ENCODE measurements at regions not wholly inside any gene's neighbourhood (a gene's known extent, or its start where the extent isn't known, plus 50 kb on each side); places are given as distances from the start of the nearest gene placed in this dataset.
A peak's percentile ranks its signal among the peaks of the same experiment; 100 is the strongest.

DNA sequence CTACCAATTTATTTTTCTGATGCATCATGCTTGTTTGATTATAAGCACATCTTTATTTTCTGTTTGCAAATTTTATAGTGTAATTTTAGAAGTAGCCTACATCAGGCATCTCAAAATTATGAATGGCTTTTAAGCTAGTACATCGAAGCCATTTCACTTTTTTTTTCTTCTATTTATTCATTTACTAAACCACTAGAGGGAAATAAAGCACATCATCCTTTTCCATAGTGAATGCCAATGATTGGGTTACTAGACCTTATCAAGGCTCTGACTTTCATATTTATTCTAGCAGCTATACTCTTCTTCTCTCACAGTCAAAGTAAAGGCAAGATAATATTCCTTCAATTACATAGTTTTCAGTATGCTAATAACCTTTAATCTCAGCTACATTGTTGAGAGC lies 736.4 kb upstream of the LRFN5 start:
- H3K79me2 ChIP-seq (ENCODE audit: low read length): no peaks in the 10 kb centered on the region
- H3K27ac ChIP-seq (ENCODE audit: low read length): no peak overlapping the region
- ATAC-seq (peak; percentile 56), DNase-seq (peak; percentile 33)
- H3K4me3 ChIP-seq (ENCODE audit: low read length): no peak overlapping the region
- H4K20me1 ChIP-seq (ENCODE audit: low read length): no peaks in the 10 kb centered on the region
- H3K9me2 ChIP-seq (replicated peaks; ENCODE audit: low read length): no peaks in the 10 kb centered on the region
- TF ChIP-seq EZH2phosphoT487 (IDR thresholded peaks at IDR 0.05; ENCODE audit: borderline replicate concordance, low read length): no peak
- no peak for TF ChIP-seq EZH2 (IDR thresholded peaks at IDR 0.05; ENCODE audit: low read length, unreplicated experiment)
- TF ChIP-seq, protein P1, sequence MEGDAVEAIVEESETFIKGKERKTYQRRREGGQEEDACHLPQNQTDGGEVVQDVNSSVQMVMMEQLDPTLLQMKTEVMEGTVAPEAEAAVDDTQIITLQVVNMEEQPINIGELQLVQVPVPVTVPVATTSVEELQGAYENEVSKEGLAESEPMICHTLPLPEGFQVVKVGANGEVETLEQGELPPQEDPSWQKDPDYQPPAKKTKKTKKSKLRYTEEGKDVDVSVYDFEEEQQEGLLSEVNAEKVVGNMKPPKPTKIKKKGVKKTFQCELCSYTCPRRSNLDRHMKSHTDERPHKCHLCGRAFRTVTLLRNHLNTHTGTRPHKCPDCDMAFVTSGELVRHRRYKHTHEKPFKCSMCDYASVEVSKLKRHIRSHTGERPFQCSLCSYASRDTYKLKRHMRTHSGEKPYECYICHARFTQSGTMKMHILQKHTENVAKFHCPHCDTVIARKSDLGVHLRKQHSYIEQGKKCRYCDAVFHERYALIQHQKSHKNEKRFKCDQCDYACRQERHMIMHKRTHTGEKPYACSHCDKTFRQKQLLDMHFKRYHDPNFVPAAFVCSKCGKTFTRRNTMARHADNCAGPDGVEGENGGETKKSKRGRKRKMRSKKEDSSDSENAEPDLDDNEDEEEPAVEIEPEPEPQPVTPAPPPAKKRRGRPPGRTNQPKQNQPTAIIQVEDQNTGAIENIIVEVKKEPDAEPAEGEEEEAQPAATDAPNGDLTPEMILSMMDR (conservative IDR thresholded peaks at IDR 0.05; ENCODE audit: low read depth, low read length): peak; percentile 52; the same call in 1 of the 2 replicates
- no peaks in the 10 kb centered on the region for H3K27me3 ChIP-seq (ENCODE audit: low read length)
- BruUV-seq (replicated peaks): no TSS peak
- ChIA-PET CTCF (interaction anchor here (0.8 kb wide), 1 partner anchor 389 kb away, joined by 3 read pairs; no protein-coding TSS in a partner anchor), POLR2A (ENCODE audit: unreplicated experiment) (no interaction called here)
- intact Hi-C loops (cut with micrococcal nuclease): loop anchor here (2.0 kb wide), 1 partner anchor 717 kb away; no protein-coding TSS in a partner anchor
- no peaks in the 10 kb centered on the region for H3K36me3 ChIP-seq (ENCODE audit: low read depth, low read length)
- H2AFZ ChIP-seq (ENCODE audit: low read length): no peak overlapping the region
- H3F3A ChIP-seq (ENCODE audit: low read length, unreplicated experiment): no peaks in the 10 kb centered on the region
- no peak overlapping the region for H3K4me2 ChIP-seq (ENCODE audit: low read length)
- no peak overlapping the region for H3K9ac ChIP-seq (ENCODE audit: low read length)
- no peaks in the 10 kb centered on the region for H3K4me1 ChIP-seq (ENCODE audit: insufficient read depth, low read length)
- no peaks in the 10 kb centered on the region for H3K9me3 ChIP-seq (ENCODE audit: low read length)

- Histone ChIP-seq H3K4me3 (ENCODE audit: low read length) (no peak overlapping the region), H3K27me3 (ENCODE audit: low read length) (no peaks in the 10 kb centered on the region), H3K4me1 (ENCODE audit: insufficient read depth, low read length) (no peaks in the 10 kb centered on the region), H3K79me2 (ENCODE audit: low read length) (no peaks in the 10 kb centered on the region), H3K4me2 (ENCODE audit: low read length) (no peak overlapping the region), H3K27ac (ENCODE audit: low read length) (no peak overlapping the region), H3K9me3 (ENCODE audit: low read length) (no peaks in the 10 kb centered on the region), H4K20me1 (ENCODE audit: low read length) (no peaks in the 10 kb centered on the region), H3K9me2 (replicated peaks; ENCODE audit: low read length) (no peaks in the 10 kb centered on the region), H3K9ac (ENCODE audit: low read length) (no peak overlapping the region), H3F3A (ENCODE audit: low read length, unreplicated experiment) (no peaks in the 10 kb centered on the region), H3K36me3 (ENCODE audit: low read depth, low read length) (no peaks in the 10 kb centered on the region), H2AFZ (ENCODE audit: low read length) (no peak overlapping the region)
- ChIA-PET POLR2A (ENCODE audit: unreplicated experiment) (no interaction called here), CTCF (no interaction called here)
- TF ChIP-seq EZH2 (IDR thresholded peaks at IDR 0.05; ENCODE audit: low read length, unreplicated experiment) (no peak), EZH2phosphoT487 (IDR thresholded peaks at IDR 0.05; ENCODE audit: borderline replicate concordance, low read length) (no peak)
- TF ChIP-seq, protein P1 (conservative IDR thresholded peaks at IDR 0.05; ENCODE audit: low read depth, low read length): no peak
- BruUV-seq (replicated peaks): no TSS peak
- ATAC-seq (no peak), DNase-seq (no peak)
- intact Hi-C loops (cut with micrococcal nuclease): no loop called here
These were observed 747.6 kb upstream of the LRFN5 start for GRCh38 chr14:40859055-40859454.

GRCh38 chr14:40855343-40855742 lies 751.3 kb upstream of the LRFN5 start:
- H3K79me2 ChIP-seq (ENCODE audit: low read length): no peaks in the 10 kb centered on the region
- H3K27ac ChIP-seq (ENCODE audit: low read length): no peak overlapping the region
- no peaks in the 10 kb centered on the region for H4K20me1 ChIP-seq (ENCODE audit: low read length)
- H3K9ac ChIP-seq (ENCODE audit: low read length): no peak overlapping the region
- CTCF ChIA-PET: no interaction called here
- DNase-seq (no peak), ATAC-seq (no peak)
- no peaks in the 10 kb centered on the region for H3K36me3 ChIP-seq (ENCODE audit: low read depth, low read length)
- H3K4me2 ChIP-seq (ENCODE audit: low read length): no peak overlapping the region
- POLR2A ChIA-PET (ENCODE audit: unreplicated experiment): no interaction called here
- H3K4me1 ChIP-seq (ENCODE audit: insufficient read depth, low read length): no peaks in the 10 kb centered on the region
- H3K4me3 ChIP-seq (ENCODE audit: low read length): no peak overlapping the region
- H3F3A ChIP-seq (ENCODE audit: low read length, unreplicated experiment): no peaks in the 10 kb centered on the region
- H3K9me2 ChIP-seq (replicated peaks; ENCODE audit: low read length): no peaks in the 10 kb centered on the region
- BruUV-seq (replicated peaks): no TSS peak
- TF ChIP-seq, protein P1 (conservative IDR thresholded peaks at IDR 0.05; ENCODE audit: low read depth, low read length): no peak
- TF ChIP-seq EZH2phosphoT487 (IDR thresholded peaks at IDR 0.05; ENCODE audit: borderline replicate concordance, low read length) (no peak), EZH2 (IDR thresholded peaks at IDR 0.05; ENCODE audit: low read length, unreplicated experiment) (no peak)
- H2AFZ ChIP-seq (ENCODE audit: low read length): no peak overlapping the region
- no peaks in the 10 kb centered on the region for H3K27me3 ChIP-seq (ENCODE audit: low read length)
- intact Hi-C loops (cut with micrococcal nuclease): no loop called here
- H3K9me3 ChIP-seq (ENCODE audit: low read length): no peaks in the 10 kb centered on the region
